GM23248 (cell line): ENCODE measurements at regions not wholly inside any gene's neighbourhood (a gene's known extent, or its start where the extent isn't known, plus 50 kb on each side); places are given as distances from the start of the nearest gene placed in this dataset.
A peak's percentile ranks its signal among the peaks of the same experiment; 100 is the strongest.

ENCODE experiments used
- DNase-seq: peaks from one replicate; pipeline ENCODE4 v3.0.0-alpha.2; 2015
- H2AFZ ChIP-seq: fragments of 200-600 bp; sonication (generic); 2 replicates; pipeline ENCODE4 v1.6.1; 2016; ENCODE audit warnings: antibody characterized with exemption
- H3F3A ChIP-seq: fragments of 200-600 bp; sonication (generic); 2 replicates; pipeline ENCODE4 v1.6.1; 2016; ENCODE audit warnings: mild to moderate bottlenecking, antibody characterized with exemption, mixed run types; ENCODE audit not compliant: insufficient read depth
- H3K27ac ChIP-seq: fragments of 200-600 bp; sonication (generic); 2 replicates; pipeline ENCODE4 v1.5.1; 2016; ENCODE audit warnings: mild to moderate bottlenecking
- H3K27me3 ChIP-seq: fragments of 200-600 bp; sonication (generic); replicated peaks from 2 replicates; pipeline ENCODE4 v1.6.1; 2016; ENCODE audit warnings: mild to moderate bottlenecking; ENCODE audit not compliant: insufficient read depth
- H3K36me3 ChIP-seq: fragments of 200-600 bp; sonication (generic); 2 replicates; pipeline ENCODE4 v1.6.1; 2016; ENCODE audit warnings: low read depth, mild to moderate bottlenecking
- H3K4me1 ChIP-seq: fragments of 200-600 bp; sonication (generic); 2 replicates; pipeline ENCODE4 v1.6.1; 2016; ENCODE audit warnings: mild to moderate bottlenecking; ENCODE audit not compliant: insufficient read depth
- H3K4me2 ChIP-seq: fragments of 200-600 bp; sonication (generic); one replicate; pipeline ENCODE4 v1.6.1; 2016; ENCODE audit warnings: mild to moderate bottlenecking; ENCODE audit not compliant: unreplicated experiment
- H3K4me3 ChIP-seq: fragments of 200-600 bp; sonication (generic); 2 replicates; pipeline ENCODE4 v1.5.1; 2016; ENCODE audit warnings: mild to moderate bottlenecking
- H3K79me2 ChIP-seq: fragments of 200-600 bp; sonication (generic); 2 replicates; pipeline ENCODE4 v1.6.1; 2016; ENCODE audit warnings: mild to moderate bottlenecking; ENCODE audit not compliant: insufficient read depth
- H3K9ac ChIP-seq: fragments of 200-600 bp; sonication (generic); 2 replicates; pipeline ENCODE4 v1.6.1; 2016; ENCODE audit warnings: mild to moderate bottlenecking
- H3K9me2 ChIP-seq: fragments of 200-600 bp; sonication (generic); 2 replicates; pipeline ENCODE4 v1.6.1; 2016; ENCODE audit warnings: mixed run types, mild to moderate bottlenecking, moderate library complexity; ENCODE audit not compliant: insufficient read depth
- H3K9me3 ChIP-seq: fragments of 200-600 bp; sonication (generic); one replicate; pipeline ENCODE4 v1.6.1; 2017; ENCODE audit warnings: low read depth
- H4K20me1 ChIP-seq: fragments of 200-600 bp; sonication (generic); 2 replicates; pipeline ENCODE4 v1.6.0; 2016; ENCODE audit not compliant: insufficient read depth
- EZH2 ChIP-seq: fragments of 200-600 bp; sonication (generic); IDR thresholded peaks from 2 replicates; pipeline ENCODE4 v1.6.1; 2018; ENCODE audit warnings: antibody characterized with exemption, mild to moderate bottlenecking; ENCODE audit not compliant: insufficient read depth, poor library complexity, severe bottlenecking
- EZH2phosphoT487 ChIP-seq: fragments of 200-600 bp; sonication (generic); IDR thresholded peaks from 2 replicates; pipeline ENCODE4 v1.6.1; 2018; ENCODE audit warnings: antibody characterized with exemption, moderate library complexity, mild to moderate bottlenecking, low read depth; ENCODE audit not compliant: insufficient read depth
- WGBS, 2 experiments: methylation state at CpG; one replicate each; pipeline ENCODE4 v1.1.6; 2015 to 2017; ENCODE audit warnings: low lambda C conversion rate in 2 of 2, low coverage in 1 of 2; ENCODE audit errors: missing lambda C conversion rate in 2 of 2; 5-methylcytosine and 5-hydroxymethylcytosine counted together
- in situ Hi-C: fragments of 300-500 bp; cut with MboI; formaldehyde crosslinking; loops from 2 replicates; pipeline ENCODE4 v1.15.0; 2020

- Histone ChIP-seq H3K9me3 (no peaks in the 10 kb centered on the region), H3K4me1 (no peaks in the 10 kb centered on the region), H3K9me2 (no peaks in the 10 kb centered on the region), H3K27me3 (no peaks in the 10 kb centered on the region), H3F3A (no peaks in the 10 kb centered on the region), H3K4me3 (no peak overlapping the region), H3K27ac (no peak overlapping the region), H3K36me3 (no peaks in the 10 kb centered on the region), H4K20me1 (no peaks in the 10 kb centered on the region), H2AFZ (no peak overlapping the region), H3K9ac (no peak overlapping the region), H3K79me2 (no peaks in the 10 kb centered on the region), H3K4me2 (no peak overlapping the region)
- TF ChIP-seq EZH2 (no peak), EZH2phosphoT487 (no peak)
- WGBS, 2 experiments = 0 to 7% methylated on average over 2 of the region's 2 CpGs
- no peak for DNase-seq
- in situ Hi-C loops = no loop called here
Measured at GRCh38 chr4:11111876-11112275, 316.8 kb downstream of the HS3ST1 start.

- Histone ChIP-seq H3K4me3 (no peak overlapping the region), H3K27me3 (no peaks in the 10 kb centered on the region), H3K36me3 (no peaks in the 10 kb centered on the region), H3K9me3 (no peaks in the 10 kb centered on the region), H3F3A (no peaks in the 10 kb centered on the region), H2AFZ (no peak overlapping the region), H3K27ac (no peak overlapping the region), H3K4me1 (no peaks in the 10 kb centered on the region), H3K9ac (no peak overlapping the region), H4K20me1 (no peaks in the 10 kb centered on the region), H3K9me2 (no peaks in the 10 kb centered on the region), H3K4me2 (no peak overlapping the region), H3K79me2 (no peaks in the 10 kb centered on the region)
- in situ Hi-C loops = no loop called here
- no peak for DNase-seq
- 5 to 11% methylated on average over 2 of the region's 2 CpGs for WGBS, 2 experiments
- TF ChIP-seq EZH2phosphoT487 (no peak), EZH2 (no peak)
Measured at GRCh38 chr4:11111370-11111769, 317.3 kb downstream of the HS3ST1 start.

DNA sequence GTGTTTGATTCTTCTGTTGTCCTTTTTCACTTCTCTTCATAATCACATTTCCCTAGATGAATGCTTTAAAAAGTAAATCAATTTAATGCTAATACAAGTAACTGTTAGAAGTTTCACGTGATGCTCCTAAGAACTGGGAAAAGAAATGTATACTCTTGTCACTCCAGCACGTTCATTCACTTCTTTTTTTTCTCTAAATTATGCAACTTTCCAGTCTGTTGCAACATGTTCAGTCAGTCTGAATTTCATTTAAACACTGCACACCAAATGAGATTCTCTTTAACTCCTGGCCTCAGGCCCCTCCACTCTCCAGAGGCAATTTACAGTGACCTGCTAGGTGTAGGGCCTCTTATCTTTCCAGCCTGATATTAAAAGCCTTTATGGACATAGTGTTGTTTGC, 321.9 kb downstream of the HS3ST1 start:
- no peaks in the 10 kb centered on the region for H3K36me3 ChIP-seq
- no peak overlapping the region for H3K27ac ChIP-seq
- no peak overlapping the region for H3K9ac ChIP-seq
- no peaks in the 10 kb centered on the region for H3K4me1 ChIP-seq
- no peak for DNase-seq
- H3K27me3 ChIP-seq = no peaks in the 10 kb centered on the region
- in situ Hi-C loops = no loop called here
- no peaks in the 10 kb centered on the region for H3K9me2 ChIP-seq
- no peaks in the 10 kb centered on the region for H4K20me1 ChIP-seq
- no peak overlapping the region for H3K4me3 ChIP-seq
- 0 to 2% methylated on average over 2 of the region's 2 CpGs for WGBS, 2 experiments
- no peaks in the 10 kb centered on the region for H3K9me3 ChIP-seq
- H3F3A ChIP-seq = no peaks in the 10 kb centered on the region
- no peak overlapping the region for H3K4me2 ChIP-seq
- H2AFZ ChIP-seq = no peak overlapping the region
- H3K79me2 ChIP-seq = no peaks in the 10 kb centered on the region
- TF ChIP-seq EZH2 (no peak), EZH2phosphoT487 (no peak)

GRCh38 chr4:11106190-11106589, 322.5 kb downstream of the HS3ST1 start:
- no peak for TF ChIP-seq EZH2phosphoT487
- no peak for TF ChIP-seq EZH2
- Histone ChIP-seq H3K27ac (no peak overlapping the region), H3K36me3 (no peaks in the 10 kb centered on the region), H3K27me3 (no peaks in the 10 kb centered on the region), H4K20me1 (no peaks in the 10 kb centered on the region), H3F3A (no peaks in the 10 kb centered on the region), H3K79me2 (no peaks in the 10 kb centered on the region), H3K9ac (no peak overlapping the region), H3K9me3 (no peaks in the 10 kb centered on the region), H2AFZ (no peak overlapping the region), H3K9me2 (no peaks in the 10 kb centered on the region), H3K4me2 (no peak overlapping the region), H3K4me3 (no peak overlapping the region), H3K4me1 (no peaks in the 10 kb centered on the region)
- in situ Hi-C loops = no loop called here
- DNase-seq = peak; percentile 1

- no peaks in the 10 kb centered on the region for H4K20me1 ChIP-seq
- no peak for DNase-seq
- no peak overlapping the region for H3K4me3 ChIP-seq
- H3K9me2 ChIP-seq = no peaks in the 10 kb centered on the region
- H3K36me3 ChIP-seq = no peaks in the 10 kb centered on the region
- 44 to 46% methylated on average over 3 of the region's 3 CpGs for WGBS, 2 experiments
- H2AFZ ChIP-seq = no peak overlapping the region
- no peak overlapping the region for H3K9ac ChIP-seq
- H3K27ac ChIP-seq = no peak overlapping the region
- TF ChIP-seq EZH2phosphoT487 (no peak), EZH2 (no peak)
- no peak overlapping the region for H3K4me2 ChIP-seq
- H3K27me3 ChIP-seq = no peaks in the 10 kb centered on the region
- no peaks in the 10 kb centered on the region for H3K79me2 ChIP-seq
- H3K9me3 ChIP-seq = no peaks in the 10 kb centered on the region
- in situ Hi-C loops = no loop called here
- no peaks in the 10 kb centered on the region for H3K4me1 ChIP-seq
- H3F3A ChIP-seq = no peaks in the 10 kb centered on the region
Measured at GRCh38 chr4:11105715-11106114, 323.0 kb downstream of the HS3ST1 start.
